Activated CD8-positive, alpha-beta memory T cell treated with anti-CD3 and anti-CD28 coated beads, Interleukin-2, amount 10 ng/mL, durations not matched to agents 7 days and 5 days (primary cell): ENCODE measurements at regions not wholly inside any gene's neighbourhood (a gene's known extent, or its start where the extent isn't known, plus 50 kb on each side); places are given as distances from the start of the nearest gene placed in this dataset.

Experiments
- ATAC-seq: fragments of 150-1000 bp; cut with Tn5 transposase; one replicate; pipeline ENCODE4 v1.10.0; 2021; ENCODE audit warnings: moderate library complexity
- CTCF ChIA-PET: fragments of 350-600 bp; sonication (Branson Sonifier 250); formaldehyde crosslinking; loops from one replicate; lab custom pipeline; 2021; ENCODE audit warnings: antibody characterized with exemption; lab: Charles Lee
- DNase-seq: peaks from one replicate; pipeline ENCODE4 v3.0.0-alpha.2; 2020
- H3K27ac Mint-ChIP-seq: one replicate; pipeline ENCODE4 v1.8.0; 2021; ENCODE audit warnings: mild to moderate bottlenecking, mixed read lengths
- H3K27me3 Mint-ChIP-seq: one replicate; pipeline ENCODE4 v1.8.0; 2021; ENCODE audit warnings: mixed read lengths
- H3K36me3 Mint-ChIP-seq: one replicate; pipeline ENCODE4 v1.8.0; 2021; ENCODE audit warnings: mild to moderate bottlenecking, mixed read lengths
- H3K4me1 Mint-ChIP-seq: one replicate; pipeline ENCODE4 v1.8.0; 2021; ENCODE audit warnings: mixed read lengths
- H3K4me3 Mint-ChIP-seq: one replicate; pipeline ENCODE4 v1.8.0; 2021; ENCODE audit warnings: mild to moderate bottlenecking, moderate library complexity, mixed read lengths
- H3K9me3 Mint-ChIP-seq: one replicate; pipeline ENCODE4 v1.8.0; 2022; ENCODE audit warnings: low read depth, mixed read lengths

DNA sequence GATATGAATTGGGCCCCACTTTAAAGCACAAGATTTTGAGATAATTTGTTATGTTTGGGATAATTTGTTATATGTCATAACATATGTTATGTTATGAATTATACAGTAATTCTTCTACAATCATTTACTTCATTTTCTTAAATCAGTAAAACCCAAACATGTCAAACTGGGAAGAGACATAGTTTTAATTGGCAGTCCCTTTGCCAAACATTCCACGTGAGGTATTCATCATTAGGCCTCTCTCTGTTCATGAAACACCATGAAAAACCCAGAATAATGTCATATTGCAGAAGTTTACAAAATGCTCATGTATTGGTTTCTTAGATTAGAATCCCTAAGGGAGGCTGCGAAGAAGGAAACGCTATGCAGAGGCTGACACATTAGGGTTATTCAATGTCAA lies 89.4 kb upstream of the PDE10A start:
- no peak for DNase-seq
- no peaks in the 10 kb centered on the region for H3K4me1 Mint-ChIP-seq
- no peak overlapping the region for H3K4me3 Mint-ChIP-seq
- ATAC-seq: no peak
- H3K27me3 Mint-ChIP-seq: no peaks in the 10 kb centered on the region
- peaks cover 5% of the 10 kb centered on the region for H3K9me3 Mint-ChIP-seq
- no peak overlapping the region for H3K27ac Mint-ChIP-seq
- H3K36me3 Mint-ChIP-seq: no peaks in the 10 kb centered on the region
- CTCF ChIA-PET: no interaction called here

DNA sequence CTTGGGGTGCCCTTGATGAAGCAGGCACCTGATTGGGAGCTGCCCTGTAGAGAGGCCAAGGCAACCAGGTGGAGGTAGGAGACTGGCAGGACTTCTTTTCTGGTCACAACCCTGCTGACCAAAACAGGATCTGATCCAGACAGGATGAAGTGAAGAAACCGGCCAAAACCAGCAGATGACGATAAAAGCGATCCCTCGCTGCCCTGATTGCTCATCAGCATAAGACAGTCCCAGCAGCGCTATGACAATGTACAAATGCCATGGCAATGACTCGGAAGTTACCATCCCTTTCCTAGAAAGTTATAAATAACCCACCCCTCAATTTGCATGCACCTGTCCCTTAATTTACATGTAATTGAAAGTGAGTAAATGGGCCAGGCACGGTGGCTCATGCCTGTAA lies 88.4 kb upstream of the PDE10A start:
- DNase-seq (no peak), ATAC-seq (no peak)
- Mint-ChIP-seq H3K27me3 (no peaks in the 10 kb centered on the region), H3K27ac (no peak overlapping the region), H3K4me1 (no peaks in the 10 kb centered on the region), H3K9me3 (peaks cover 5% of the 10 kb centered on the region), H3K4me3 (no peak overlapping the region), H3K36me3 (no peaks in the 10 kb centered on the region)
- CTCF ChIA-PET: no interaction called here

DNA sequence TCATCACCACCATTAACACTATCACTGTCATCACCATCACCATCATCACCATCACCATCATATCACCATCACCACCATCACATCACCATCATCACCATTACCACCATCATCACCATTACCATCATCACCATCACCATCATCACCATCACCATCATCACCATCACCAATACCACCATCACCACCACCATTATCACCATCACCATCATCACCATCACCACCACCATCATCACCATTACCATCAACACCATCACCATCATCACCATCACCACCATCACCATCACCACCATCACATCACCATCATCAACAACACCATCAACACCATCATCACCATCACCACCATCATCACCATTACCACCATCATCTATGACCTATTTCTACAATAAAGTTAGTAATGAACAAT lies 86.1 kb upstream of the PDE10A start:
- Mint-ChIP-seq H3K36me3 (no peaks in the 10 kb centered on the region), H3K27me3 (no peaks in the 10 kb centered on the region), H3K4me3 (no peak overlapping the region), H3K9me3 (peaks cover 5% of the 10 kb centered on the region), H3K4me1 (no peaks in the 10 kb centered on the region), H3K27ac (no peak overlapping the region)
- CTCF ChIA-PET: interaction anchor here (0.6 kb wide), 1 partner anchor 306 kb away, joined by 3 read pairs; no protein-coding TSS in a partner anchor
- no peak for DNase-seq
- no peak for ATAC-seq

DNA sequence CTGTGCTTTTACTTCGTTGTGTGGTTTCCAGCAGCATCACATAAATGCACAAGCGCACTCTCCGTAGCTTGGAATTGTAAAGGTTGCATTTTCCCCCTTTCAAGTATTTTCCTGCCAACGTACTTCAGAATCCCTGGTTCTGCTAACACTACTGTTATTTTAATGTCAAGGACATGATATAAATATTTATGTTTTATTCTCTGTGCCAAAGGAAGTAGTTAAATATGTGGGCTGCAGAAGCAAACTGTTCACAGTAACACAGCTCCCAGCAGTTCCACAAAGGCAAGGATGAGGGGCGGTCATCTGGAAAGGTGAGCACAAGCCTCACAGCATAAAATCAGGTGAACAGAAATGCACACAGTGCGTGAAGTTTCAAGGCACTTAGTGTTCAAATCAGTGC lies 85.3 kb upstream of the PDE10A start:
- H3K4me1 Mint-ChIP-seq: no peaks in the 10 kb centered on the region
- DNase-seq (no peak), ATAC-seq (no peak)
- H3K27ac Mint-ChIP-seq: no peak overlapping the region
- peaks cover 5% of the 10 kb centered on the region for H3K9me3 Mint-ChIP-seq
- no peaks in the 10 kb centered on the region for H3K36me3 Mint-ChIP-seq
- no peaks in the 10 kb centered on the region for H3K27me3 Mint-ChIP-seq
- no peak overlapping the region for H3K4me3 Mint-ChIP-seq
- CTCF ChIA-PET: no interaction called here

DNA sequence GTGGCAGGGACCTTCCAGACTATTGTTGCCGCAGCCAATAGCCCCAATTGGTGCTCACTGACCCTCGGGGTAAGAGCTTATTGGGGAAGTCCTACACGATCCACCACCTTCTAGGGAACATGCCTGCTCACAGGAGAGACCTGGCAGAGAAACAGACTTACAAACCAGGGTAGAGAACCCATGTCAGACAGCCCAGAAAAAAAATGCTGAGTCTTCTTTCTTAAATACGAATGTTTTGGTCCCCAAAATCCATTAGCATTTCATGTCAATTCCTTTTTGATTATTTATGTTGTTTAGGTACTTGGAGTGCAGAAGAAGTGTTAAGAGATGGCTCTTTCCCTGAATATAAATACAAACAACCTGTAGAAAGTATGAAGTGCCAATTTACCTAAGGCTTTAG lies 84.9 kb upstream of the PDE10A start:
- DNase-seq: no peak
- Mint-ChIP-seq H3K27me3 (no peaks in the 10 kb centered on the region), H3K4me1 (no peaks in the 10 kb centered on the region), H3K4me3 (no peak overlapping the region), H3K27ac (no peak overlapping the region), H3K9me3 (peaks cover 5% of the 10 kb centered on the region), H3K36me3 (no peaks in the 10 kb centered on the region)
- ATAC-seq: no peak
- CTCF ChIA-PET: no interaction called here

DNA sequence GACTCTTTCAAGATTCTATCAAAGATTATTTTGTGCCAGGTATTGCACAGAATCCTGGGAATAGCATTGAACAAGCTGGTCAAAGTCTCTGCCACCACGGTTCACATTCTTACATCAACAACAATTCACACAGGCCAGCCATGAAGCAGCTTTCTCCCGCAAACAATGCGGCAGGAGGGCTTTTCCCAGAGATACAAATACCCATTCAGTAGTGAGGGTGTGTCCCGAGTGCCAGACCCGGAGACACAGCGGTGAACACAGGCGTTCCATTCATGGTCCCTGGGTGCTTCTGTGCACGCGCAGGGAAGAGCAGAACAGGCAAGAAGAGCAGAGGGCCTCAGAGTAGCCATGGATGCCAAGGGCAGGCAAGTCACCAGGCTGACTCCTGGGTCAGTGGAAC lies 83.3 kb upstream of the PDE10A start:
- Mint-ChIP-seq H3K27ac (no peak overlapping the region), H3K4me1 (no peaks in the 10 kb centered on the region), H3K9me3 (peaks cover 5% of the 10 kb centered on the region), H3K36me3 (no peaks in the 10 kb centered on the region), H3K4me3 (no peak overlapping the region), H3K27me3 (no peaks in the 10 kb centered on the region)
- CTCF ChIA-PET: no interaction called here
- DNase-seq (no peak), ATAC-seq (no peak)

DNA sequence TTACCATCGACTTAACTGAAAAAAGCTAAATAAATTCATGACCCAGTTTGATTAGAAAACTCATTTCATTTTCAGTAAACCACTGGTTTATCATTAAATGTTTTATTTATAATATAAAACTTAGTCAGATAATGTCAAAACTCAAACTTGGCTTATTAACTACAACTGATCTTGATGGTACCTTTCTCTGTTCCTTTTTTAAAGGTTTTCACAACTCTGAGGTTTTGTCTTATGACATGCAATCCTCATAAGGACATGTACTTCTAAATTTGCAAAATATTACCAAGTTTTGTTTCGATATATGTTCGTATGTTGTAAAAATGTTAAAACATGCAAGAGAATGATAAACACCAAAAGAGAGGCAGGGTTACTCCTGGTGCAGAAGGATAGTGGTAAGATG lies 82.5 kb upstream of the PDE10A start:
- ATAC-seq (no peak), DNase-seq (no peak)
- Mint-ChIP-seq H3K27me3 (no peaks in the 10 kb centered on the region), H3K4me3 (no peak overlapping the region), H3K9me3 (peaks cover 7% of the 10 kb centered on the region), H3K27ac (no peak overlapping the region), H3K36me3 (no peaks in the 10 kb centered on the region), H3K4me1 (no peaks in the 10 kb centered on the region)
- CTCF ChIA-PET: no interaction called here

DNA sequence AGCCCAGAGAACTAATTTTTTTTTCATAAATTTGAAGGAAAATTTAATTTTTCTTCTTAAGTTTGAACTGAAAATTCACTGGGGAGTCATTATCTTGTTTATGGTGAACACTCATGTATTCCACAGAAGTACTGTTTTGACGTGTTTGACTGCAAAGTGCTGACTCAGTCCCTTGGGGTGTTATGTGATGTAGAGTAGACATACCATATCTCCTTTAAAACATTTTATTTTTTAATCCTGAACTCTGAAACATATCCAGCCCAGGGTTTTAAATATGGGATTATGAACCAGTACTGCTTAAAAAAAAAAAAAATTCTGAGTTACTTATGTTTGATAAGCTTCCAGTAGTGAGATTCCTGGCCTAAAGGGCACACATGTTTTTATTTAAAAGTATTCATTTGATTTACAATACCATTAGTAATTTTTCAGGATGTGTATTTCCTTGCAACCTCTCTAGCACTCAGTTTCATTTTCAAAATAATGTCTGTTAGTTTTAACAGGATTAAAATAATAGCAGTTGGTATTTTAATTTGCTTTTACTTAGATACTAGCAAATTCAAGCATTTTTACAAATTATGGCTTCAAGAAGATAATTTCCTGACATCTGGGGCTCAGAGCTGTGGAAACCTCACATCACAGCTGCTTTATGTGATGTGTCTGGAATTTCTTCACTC lies 81.7 kb upstream of the PDE10A start:
- H3K4me3 Mint-ChIP-seq: no peak overlapping the region
- peaks cover 7% of the 10 kb centered on the region for H3K9me3 Mint-ChIP-seq
- ATAC-seq (no peak), DNase-seq (no peak)
- no peaks in the 10 kb centered on the region for H3K27me3 Mint-ChIP-seq
- H3K4me1 Mint-ChIP-seq: no peaks in the 10 kb centered on the region
- H3K36me3 Mint-ChIP-seq: no peaks in the 10 kb centered on the region
- H3K27ac Mint-ChIP-seq: no peak overlapping the region
- CTCF ChIA-PET: no interaction called here

DNA sequence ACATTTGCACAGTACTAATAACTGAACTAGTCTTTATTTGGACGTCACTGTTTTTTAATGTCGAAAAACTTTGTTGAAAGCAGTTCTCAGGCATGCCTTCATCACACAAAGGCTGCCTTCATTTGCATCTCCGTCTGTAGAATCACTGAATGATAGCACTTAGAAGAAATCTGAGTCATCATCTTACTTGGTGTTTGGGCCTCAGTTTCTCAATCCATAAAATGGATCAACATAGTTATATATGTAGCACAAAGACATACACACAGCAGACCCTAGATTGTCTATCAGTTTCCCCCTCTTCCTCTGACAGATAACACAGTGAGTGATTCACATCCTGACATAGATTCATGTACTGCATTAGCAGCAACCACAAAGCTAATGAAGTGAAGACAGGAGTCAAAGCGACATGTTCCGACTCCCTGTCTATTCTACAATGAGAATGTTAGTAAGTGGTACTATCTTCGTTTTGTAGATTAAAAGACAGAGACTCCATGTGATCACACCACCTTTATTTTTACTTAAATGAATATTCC lies 80.4 kb upstream of the PDE10A start:
- peaks cover 3% of the 10 kb centered on the region for H3K9me3 Mint-ChIP-seq
- no peaks in the 10 kb centered on the region for H3K4me1 Mint-ChIP-seq
- no peaks in the 10 kb centered on the region for H3K27me3 Mint-ChIP-seq
- CTCF ChIA-PET: no interaction called here
- H3K36me3 Mint-ChIP-seq: no peaks in the 10 kb centered on the region
- ATAC-seq (no peak), DNase-seq (no peak)
- H3K4me3 Mint-ChIP-seq: no peak overlapping the region
- no peak overlapping the region for H3K27ac Mint-ChIP-seq

DNA sequence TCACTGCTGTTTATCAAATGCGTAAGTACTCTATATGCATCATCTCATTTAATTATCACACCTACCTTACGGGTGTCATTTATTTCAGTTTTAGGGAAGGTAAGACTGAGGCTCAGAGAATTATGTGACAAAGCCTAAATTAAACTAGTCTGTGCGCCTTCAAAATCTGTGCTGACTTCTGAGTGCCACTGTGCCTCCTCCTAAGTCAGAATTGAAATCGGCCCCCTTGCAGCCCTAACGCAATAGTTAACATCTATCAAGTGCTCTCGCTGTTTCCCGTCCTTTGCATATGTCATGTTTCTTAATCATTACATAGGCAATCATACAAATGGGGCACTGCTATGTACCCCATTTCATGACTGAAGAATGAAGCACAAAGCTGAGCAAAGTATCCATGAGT lies 79.0 kb upstream of the PDE10A start:
- Mint-ChIP-seq H3K27me3 (no peaks in the 10 kb centered on the region), H3K27ac (no peak overlapping the region), H3K9me3 (peaks cover 3% of the 10 kb centered on the region), H3K4me1 (no peaks in the 10 kb centered on the region), H3K36me3 (no peaks in the 10 kb centered on the region), H3K4me3 (no peak overlapping the region)
- CTCF ChIA-PET: no interaction called here
- ATAC-seq (no peak), DNase-seq (no peak)

DNA sequence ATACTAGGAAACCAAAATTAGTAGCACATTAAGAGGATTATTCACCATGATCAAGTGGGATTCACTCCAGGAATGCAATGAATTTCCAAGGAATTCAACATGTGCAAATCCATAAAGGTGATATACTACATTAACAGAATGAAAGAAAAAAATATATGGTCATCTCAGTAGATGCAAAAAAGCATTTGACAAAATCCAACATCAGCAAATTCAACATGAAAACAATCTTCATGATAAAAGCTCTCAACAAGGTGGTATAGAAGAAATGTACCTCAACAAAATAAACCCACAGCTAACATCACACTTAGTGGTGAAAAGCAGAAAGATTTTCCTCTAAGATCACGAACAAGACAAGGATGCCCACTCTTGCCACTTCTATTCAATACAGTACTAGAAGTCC lies 74.4 kb upstream of the PDE10A start:
- no peaks in the 10 kb centered on the region for H3K27me3 Mint-ChIP-seq

DNA sequence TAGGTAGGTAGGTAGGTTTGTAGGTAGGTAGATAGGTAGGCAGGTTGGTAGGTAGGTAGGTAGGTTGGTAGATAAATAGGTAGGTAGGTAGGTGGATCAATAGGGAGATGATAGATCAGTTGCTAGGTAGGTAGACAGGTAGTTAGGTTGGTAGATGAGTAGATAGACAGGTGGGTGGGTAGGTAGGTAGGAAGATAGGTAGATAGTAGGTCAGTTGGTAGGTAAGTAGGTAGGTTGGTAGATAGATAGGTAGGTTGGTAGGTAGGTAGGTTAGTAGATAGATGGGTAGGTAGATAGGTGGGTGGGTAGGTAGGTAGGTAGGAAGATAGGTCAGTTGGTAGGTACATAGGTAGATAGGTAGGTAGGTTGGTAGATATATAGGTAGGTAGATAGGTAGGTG lies 72.0 kb upstream of the PDE10A start:
- no peak overlapping the region for H3K4me3 Mint-ChIP-seq
- no peak overlapping the region for H3K27ac Mint-ChIP-seq
- no peaks in the 10 kb centered on the region for H3K36me3 Mint-ChIP-seq
- no peaks in the 10 kb centered on the region for H3K4me1 Mint-ChIP-seq
- H3K27me3 Mint-ChIP-seq: no peaks in the 10 kb centered on the region
- no peaks in the 10 kb centered on the region for H3K9me3 Mint-ChIP-seq
- ATAC-seq: no peak
- CTCF ChIA-PET: no interaction called here
- no peak for DNase-seq

More for the DNA sequence above, 74.4 kb upstream of the PDE10A start:
- Mint-ChIP-seq H3K36me3 (no peaks in the 10 kb centered on the region), H3K4me1 (no peaks in the 10 kb centered on the region), H3K9me3 (peaks cover 3% of the 10 kb centered on the region), H3K4me3 (no peak overlapping the region), H3K27ac (no peak overlapping the region)
- CTCF ChIA-PET: no interaction called here
- ATAC-seq: no peak
- no peak for DNase-seq

DNA sequence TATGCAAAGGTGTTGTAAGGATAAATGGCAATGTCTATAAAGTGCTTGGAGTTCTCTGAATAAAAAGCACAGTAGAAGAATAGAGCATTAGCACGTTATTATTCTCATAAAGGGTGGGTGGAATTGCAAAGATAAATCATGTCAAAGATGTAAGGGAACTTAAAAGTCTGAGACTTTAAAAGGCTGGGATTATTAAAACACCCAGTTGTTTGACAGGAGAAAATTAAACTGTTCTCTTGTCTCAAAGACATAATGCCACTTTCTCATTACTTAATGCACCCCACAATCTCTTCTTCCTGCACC lies 70.4 kb upstream of the PDE10A start:
- H3K4me1 Mint-ChIP-seq: no peaks in the 10 kb centered on the region
- CTCF ChIA-PET: no interaction called here
- H3K27ac Mint-ChIP-seq: no peak overlapping the region
- H3K4me3 Mint-ChIP-seq: no peak overlapping the region
- DNase-seq: no peak
- H3K27me3 Mint-ChIP-seq: no peaks in the 10 kb centered on the region
- no peaks in the 10 kb centered on the region for H3K9me3 Mint-ChIP-seq
- no peaks in the 10 kb centered on the region for H3K36me3 Mint-ChIP-seq
- no peak for ATAC-seq

DNA sequence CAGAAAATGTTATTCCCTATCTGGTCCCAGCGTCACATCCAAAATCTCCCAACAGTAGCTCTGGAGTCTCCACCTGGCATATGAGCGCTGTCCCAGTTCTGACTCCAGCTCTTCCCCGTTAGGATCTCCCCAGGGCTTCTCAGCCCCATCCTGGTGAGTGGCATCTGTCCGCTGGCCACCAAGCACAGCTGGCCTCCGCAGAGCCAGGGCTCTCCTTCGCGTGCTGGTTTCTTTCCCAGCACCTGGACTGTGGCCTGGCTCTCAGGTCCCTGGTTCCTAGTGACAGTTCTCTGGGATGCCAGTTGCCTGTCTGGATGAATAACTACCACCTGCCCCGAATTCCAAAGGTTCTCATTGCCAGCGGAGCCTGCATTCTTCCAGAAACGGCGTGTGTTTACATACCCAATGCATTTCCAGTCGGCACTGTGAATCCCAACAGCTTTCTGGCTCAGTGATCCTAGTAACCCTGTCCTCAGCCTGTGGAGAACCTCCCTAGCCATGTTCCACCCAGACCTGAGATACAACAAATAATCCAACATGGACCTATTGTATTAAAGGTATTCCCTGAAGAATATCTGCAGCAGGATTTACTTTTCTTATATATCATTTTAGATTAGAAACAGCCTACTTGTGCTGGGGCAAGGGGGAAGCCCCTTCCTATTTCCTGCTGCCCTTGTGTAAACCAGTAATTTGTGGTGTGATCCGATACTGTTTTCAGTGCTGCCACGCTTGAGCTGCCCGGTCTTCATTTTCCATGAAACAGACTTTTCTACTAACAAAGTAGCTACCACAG lies 69.9 kb upstream of the PDE10A start:
- Mint-ChIP-seq H3K27me3 (no peaks in the 10 kb centered on the region), H3K36me3 (no peaks in the 10 kb centered on the region), H3K4me3 (no peak overlapping the region), H3K9me3 (no peaks in the 10 kb centered on the region), H3K27ac (no peak overlapping the region), H3K4me1 (no peaks in the 10 kb centered on the region)
- CTCF ChIA-PET: no interaction called here
- ATAC-seq (no peak), DNase-seq (no peak)
